AG09309 (cell line): ENCODE measurements at regions not wholly inside any gene's neighbourhood (a gene's known extent, or its start where the extent isn't known, plus 50 kb on each side); places are given as distances from the start of the nearest gene placed in this dataset.

Experiments
- DNase-seq: peaks from one replicate; pipeline ENCODE4 v3.0.0-alpha.2; 2010; ENCODE audit warnings: low read depth
- H3K4me3 ChIP-seq: 2 replicates; pipeline ENCODE4 v1.5.1; 2011; ENCODE audit warnings: mild to moderate bottlenecking, low read depth, low read length, moderate library complexity; ENCODE audit not compliant: control insufficient read depth
- CTCF ChIP-seq: IDR thresholded peaks from 2 replicates; pipeline ENCODE4 v1.5.1; 2011; ENCODE audit warnings: mild to moderate bottlenecking, low read depth, low read length, inconsistent platforms; ENCODE audit not compliant: insufficient read depth, control insufficient read depth; ENCODE audit errors: missing control alignments

DNA sequence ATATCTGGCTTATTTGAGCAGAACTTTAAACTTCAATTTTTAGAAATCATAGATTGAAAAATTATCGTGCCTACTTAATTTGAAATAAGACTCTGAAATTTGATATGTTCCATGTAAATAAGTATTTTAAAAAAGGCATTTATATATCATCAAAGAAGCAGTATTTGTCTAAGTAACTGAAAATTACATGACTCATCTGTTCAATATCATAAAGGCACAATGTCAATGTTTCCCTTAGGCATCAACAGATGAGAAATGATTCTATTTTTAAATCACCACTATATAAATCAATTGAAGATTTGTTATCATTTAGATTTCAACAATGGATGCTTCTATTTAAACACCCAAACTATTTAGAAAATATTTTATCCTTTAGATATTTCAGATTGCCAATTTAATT is 142.9 kb upstream of the POU5F2 start:
- no peak for DNase-seq
- no peak for TF ChIP-seq CTCF
- no peak overlapping the region for H3K4me3 ChIP-seq

GRCh38 chr5:93883459-93883858 is 142.1 kb upstream of the POU5F2 start:
- H3K4me3 ChIP-seq, result no peak overlapping the region
- no peak for DNase-seq
- TF ChIP-seq CTCF, result no peak

DNA sequence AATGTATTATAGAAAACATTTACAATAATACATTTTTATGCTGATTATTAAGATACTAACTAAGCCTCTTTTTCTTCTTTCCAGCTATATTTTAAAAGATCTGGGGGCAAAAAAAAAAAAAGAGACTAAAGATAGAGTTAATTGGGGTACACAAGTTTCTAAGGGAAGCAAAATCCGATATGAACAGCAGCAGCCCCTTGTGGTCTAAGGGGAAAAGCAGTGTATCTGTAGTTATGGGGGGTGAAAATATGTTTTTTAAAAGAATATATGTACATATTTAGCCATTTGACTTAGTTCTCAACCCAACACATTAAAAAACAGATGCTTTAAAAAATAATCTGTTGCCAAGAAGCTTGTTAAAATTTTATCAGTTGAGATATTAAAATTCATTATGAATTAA is 134.3 kb upstream of the POU5F2 start:
- H3K4me3 ChIP-seq, result no peak overlapping the region
- DNase-seq, result no peak
- TF ChIP-seq CTCF, result peak; percentile 13

DNA sequence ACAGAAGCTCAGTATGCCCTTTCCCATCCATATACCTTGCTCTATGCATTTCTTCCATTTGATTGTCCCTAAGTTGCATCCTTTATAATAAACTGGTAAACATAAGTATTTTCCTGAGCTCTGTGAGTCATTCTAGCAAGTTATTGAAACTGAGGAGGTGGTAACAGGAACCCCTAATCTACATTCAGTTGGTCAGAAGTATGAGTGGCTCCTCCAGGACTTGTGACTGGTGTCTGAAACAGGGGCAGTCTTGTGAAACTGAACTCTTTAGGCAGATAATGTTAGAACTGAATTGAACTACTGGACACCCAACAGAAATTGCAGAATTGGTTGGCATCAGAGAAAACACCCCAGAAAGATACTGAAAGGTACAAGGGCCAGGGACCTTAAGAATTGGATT is 133.1 kb upstream of the POU5F2 start:
- no peak for DNase-seq
- H3K4me3 ChIP-seq, result no peak overlapping the region
- no peak for TF ChIP-seq CTCF

- DNase-seq, result no peak
- no peak overlapping the region for H3K4me3 ChIP-seq
- no peak for TF ChIP-seq CTCF
Observed at GRCh38 chr5:93874080-93874479, 132.7 kb upstream of the POU5F2 start.

- no peak for TF ChIP-seq CTCF
- no peak overlapping the region for H3K4me3 ChIP-seq
- DNase-seq, result no peak
Observed at GRCh38 chr5:93873211-93873736, 131.9 kb upstream of the POU5F2 start.

DNA sequence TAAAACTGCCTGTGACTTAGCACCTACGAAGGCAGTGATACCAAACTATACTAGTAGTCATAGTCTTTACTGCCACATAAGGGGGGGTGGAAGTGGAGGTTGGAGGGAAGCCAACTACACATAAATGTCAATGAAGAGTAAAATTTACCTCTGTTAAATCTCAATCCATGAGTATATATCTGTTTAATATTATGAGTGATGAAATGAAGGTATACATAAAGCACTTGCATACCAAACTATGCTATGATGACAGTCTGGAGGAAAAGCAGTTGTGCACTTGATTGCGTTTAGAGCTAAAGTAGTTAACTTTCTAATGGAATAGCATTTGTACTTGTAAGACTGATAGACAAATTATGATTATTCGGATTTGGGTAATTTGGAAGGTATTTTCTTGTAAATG is 129.2 kb upstream of the POU5F2 start:
- no peak overlapping the region for H3K4me3 ChIP-seq
- TF ChIP-seq CTCF, result no peak
- DNase-seq, result no peak
